NB4 (cell line): ENCODE measurements at regions not wholly inside any gene's neighbourhood (a gene's known extent, or its start where the extent isn't known, plus 50 kb on each side); places are given as distances from the start of the nearest gene placed in this dataset.

Experiments used
- DNase-seq: peaks from one replicate; pipeline ENCODE4 v3.0.0; 2010; ENCODE audit warnings: low read depth
- H3K4me3 ChIP-seq: one replicate; pipeline ENCODE4 v1.5.1; 2011; ENCODE audit warnings: mild to moderate bottlenecking, low read depth, low read length, moderate library complexity
- MAX ChIP-seq: IDR thresholded peaks from 2 replicates; pipeline ENCODE4 v1.6.1; 2011; ENCODE audit warnings: low read depth, low read length
- MYC ChIP-seq: IDR thresholded peaks from 2 replicates; pipeline ENCODE4 v1.6.1; 2011; ENCODE audit warnings: low read depth, low read length
- POLR2A ChIP-seq: IDR thresholded peaks from 2 replicates; pipeline ENCODE4 v1.6.1; 2011; ENCODE audit warnings: mild to moderate bottlenecking; ENCODE audit not compliant: insufficient read length; ENCODE audit errors: extremely low read depth
- TF ChIP-seq, protein P1 (sequence below): IDR thresholded peaks from one replicate; pipeline ENCODE4 v1.5.1; 2012; ENCODE audit warnings: low read depth, low read length

DNA sequence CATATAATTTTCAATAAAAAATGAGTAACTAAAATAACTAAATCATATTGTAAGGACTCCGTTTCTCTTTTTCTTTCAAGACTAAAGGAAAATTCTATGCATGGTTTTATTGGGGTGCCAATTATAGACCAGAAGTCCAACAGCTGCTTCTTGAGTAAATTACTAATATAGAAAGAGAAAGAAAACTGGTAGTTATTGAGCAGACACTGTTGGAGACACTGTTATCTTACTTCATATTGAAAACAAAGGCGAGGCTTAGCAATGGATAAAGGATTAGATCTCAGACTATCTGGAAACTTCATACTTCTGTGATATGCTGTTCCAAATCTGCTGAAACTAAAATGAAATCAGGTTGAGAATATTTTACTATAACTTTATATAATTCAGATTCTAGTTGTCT is 169.6 kb upstream of the EYS start:
- TF ChIP-seq MAX = no peak
- TF ChIP-seq, protein P1, sequence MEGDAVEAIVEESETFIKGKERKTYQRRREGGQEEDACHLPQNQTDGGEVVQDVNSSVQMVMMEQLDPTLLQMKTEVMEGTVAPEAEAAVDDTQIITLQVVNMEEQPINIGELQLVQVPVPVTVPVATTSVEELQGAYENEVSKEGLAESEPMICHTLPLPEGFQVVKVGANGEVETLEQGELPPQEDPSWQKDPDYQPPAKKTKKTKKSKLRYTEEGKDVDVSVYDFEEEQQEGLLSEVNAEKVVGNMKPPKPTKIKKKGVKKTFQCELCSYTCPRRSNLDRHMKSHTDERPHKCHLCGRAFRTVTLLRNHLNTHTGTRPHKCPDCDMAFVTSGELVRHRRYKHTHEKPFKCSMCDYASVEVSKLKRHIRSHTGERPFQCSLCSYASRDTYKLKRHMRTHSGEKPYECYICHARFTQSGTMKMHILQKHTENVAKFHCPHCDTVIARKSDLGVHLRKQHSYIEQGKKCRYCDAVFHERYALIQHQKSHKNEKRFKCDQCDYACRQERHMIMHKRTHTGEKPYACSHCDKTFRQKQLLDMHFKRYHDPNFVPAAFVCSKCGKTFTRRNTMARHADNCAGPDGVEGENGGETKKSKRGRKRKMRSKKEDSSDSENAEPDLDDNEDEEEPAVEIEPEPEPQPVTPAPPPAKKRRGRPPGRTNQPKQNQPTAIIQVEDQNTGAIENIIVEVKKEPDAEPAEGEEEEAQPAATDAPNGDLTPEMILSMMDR = no peak
- no peak for DNase-seq
- H3K4me3 ChIP-seq = no peak overlapping the region

- no peak for DNase-seq
- TF ChIP-seq MYC (no peak), POLR2A (no peak), MAX (no peak)
- TF ChIP-seq, protein P1 = no peak
Measured at GRCh38 chr6:65852369-65852852, 145.4 kb upstream of the EYS start.

DNA sequence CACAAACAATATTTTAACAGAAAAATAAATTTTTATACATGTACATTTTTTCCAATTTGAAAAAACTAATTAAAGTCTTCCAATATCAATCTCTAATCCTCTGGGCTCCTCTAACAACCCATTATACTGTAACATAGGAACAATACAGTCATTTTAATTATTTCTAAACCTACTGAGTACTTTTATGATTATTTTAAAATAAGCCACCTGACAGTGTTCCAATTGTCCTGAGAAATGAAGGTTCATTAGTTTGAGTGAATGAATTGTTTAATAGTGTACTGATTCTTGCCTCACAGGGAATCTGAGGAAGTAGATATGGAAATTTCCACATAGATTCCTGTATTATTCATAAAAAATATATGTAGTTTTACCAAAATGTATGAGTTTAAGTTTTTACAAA is 123.1 kb upstream of the EYS start:
- no peak for DNase-seq
- no peak overlapping the region for H3K4me3 ChIP-seq
- no peak for TF ChIP-seq MYC
- TF ChIP-seq, protein P1 = no peak
- no peak for TF ChIP-seq MAX
- TF ChIP-seq POLR2A = no peak

More at GRCh38 chr6:65852369-65852852, 145.4 kb upstream of the EYS start:
- no peak overlapping the region for H3K4me3 ChIP-seq

DNA sequence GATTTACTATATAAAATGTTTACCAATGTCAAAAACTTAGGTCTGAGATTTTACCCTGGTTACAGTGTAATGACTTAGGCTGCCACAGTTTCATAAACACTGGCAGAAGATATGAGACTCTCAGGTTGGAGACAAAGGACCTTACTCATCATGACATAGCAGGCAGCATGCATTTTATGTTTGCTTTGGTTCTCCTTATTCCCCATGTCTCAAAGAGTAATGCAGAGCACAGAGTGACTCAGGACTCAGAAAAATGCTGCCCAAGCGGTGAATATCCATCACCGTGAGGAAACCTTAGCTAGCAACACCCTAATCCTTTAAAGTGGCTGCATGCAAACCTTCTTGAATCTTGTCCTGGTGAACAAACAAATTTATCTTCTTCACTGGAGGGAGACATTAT is 112.1 kb upstream of the EYS start:
- no peak for DNase-seq
- TF ChIP-seq POLR2A = no peak

DNA sequence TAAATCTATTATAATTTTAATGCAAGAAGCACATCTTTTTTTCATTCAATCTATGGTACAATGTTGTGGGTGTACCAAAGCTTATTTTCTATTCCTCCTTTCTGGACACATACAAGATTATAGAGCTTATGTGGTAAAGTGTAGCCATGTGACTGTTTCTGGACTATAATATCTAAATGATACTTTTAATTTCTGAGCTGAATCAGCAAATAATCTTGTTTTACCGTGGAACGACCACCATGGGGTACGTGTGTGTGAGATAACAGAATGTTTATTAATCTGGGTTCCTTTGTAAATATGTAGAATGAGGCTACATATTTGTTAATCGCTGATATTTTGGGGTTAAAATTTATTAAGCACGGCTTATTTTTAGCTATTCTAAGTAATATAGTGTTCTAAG is 111.5 kb upstream of the EYS start:
- no peak overlapping the region for H3K4me3 ChIP-seq
- TF ChIP-seq MYC = no peak
- TF ChIP-seq POLR2A = no peak
- TF ChIP-seq, protein P1 = no peak
- TF ChIP-seq MAX = no peak
- no peak for DNase-seq

More for the DNA sequence above, 112.1 kb upstream of the EYS start:
- no peak overlapping the region for H3K4me3 ChIP-seq

DNA sequence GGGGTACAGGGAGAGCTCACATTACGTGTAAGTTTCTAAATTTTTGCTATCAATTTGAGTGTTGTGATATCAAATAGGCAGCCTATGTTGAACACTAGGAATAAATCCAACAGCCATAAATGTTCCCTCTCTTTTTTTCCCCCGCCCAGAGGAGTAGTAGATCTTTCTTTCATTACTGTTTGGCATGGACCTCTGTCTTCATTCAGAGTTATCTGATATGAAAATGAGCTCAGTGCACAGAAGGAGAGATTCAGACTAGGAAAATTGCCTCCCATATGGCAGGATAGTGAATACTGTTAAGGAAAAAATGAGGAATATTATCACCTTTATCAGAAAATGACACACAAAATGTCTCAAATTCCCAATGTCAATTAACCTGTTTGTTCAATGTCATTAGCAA is 110.0 kb upstream of the EYS start:
- H3K4me3 ChIP-seq = no peak overlapping the region
- TF ChIP-seq MAX (no peak), MYC (no peak)
- no peak for DNase-seq

DNA sequence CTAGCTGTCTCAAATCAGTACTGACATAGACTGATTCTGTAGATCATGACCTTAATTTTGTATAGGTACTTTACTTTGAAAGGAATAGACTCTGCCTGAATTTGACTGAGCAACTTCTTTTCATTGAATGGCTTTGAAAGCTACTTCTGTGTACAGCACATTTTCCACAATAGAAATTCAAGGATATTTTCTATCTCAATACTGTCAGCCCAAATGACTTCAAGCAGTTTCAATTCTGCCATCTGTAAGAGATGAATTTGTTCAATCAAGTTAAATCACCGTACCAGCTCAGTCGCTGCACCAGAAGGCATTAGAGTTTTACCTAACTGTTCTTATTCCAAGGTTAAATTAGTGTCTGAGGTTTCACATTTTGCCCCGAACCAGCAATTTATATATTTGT is 107.0 kb upstream of the EYS start:
- H3K4me3 ChIP-seq = no peak overlapping the region
- DNase-seq = no peak
- no peak for TF ChIP-seq MYC
- TF ChIP-seq, protein P1 = no peak
- no peak for TF ChIP-seq MAX
- no peak for TF ChIP-seq POLR2A
